Muscle of leg (tissue), 3 donors: ENCODE measurements at regions not wholly inside any gene's neighbourhood (a gene's known extent, or its start where the extent isn't known, plus 50 kb on each side); places are given as distances from the start of the nearest gene placed in this dataset.
"Not testable (repeated sequence)": the region's sequence is repeated elsewhere in the genome, so short reads cannot be mapped to it uniquely, and the experiment has no call there.

ENCODE experiments used
- DNase-seq: peaks from one replicate; pipeline ENCODE4 v3.0.0; 2013
- H3K27ac ChIP-seq: one replicate; pipeline ENCODE4 v1.5.1; 2013; ENCODE audit warnings: mild to moderate bottlenecking, low read length, control low read depth
- H3K27me3 ChIP-seq: one replicate; pipeline ENCODE4 v1.6.1; 2013; ENCODE audit warnings: low read length; ENCODE audit not compliant: control insufficient read depth, insufficient read depth
- H3K36me3 ChIP-seq: one replicate; pipeline ENCODE4 v1.6.1; 2013; ENCODE audit warnings: low read length; ENCODE audit not compliant: control insufficient read depth, insufficient read depth
- H3K4me1 ChIP-seq: one replicate; pipeline ENCODE4 v1.6.1; 2013; ENCODE audit warnings: low read length; ENCODE audit not compliant: control insufficient read depth, insufficient read depth
- H3K4me3 ChIP-seq: one replicate; pipeline ENCODE4 v1.5.1; 2013; ENCODE audit warnings: low read length, control low read depth
- H3K9me3 ChIP-seq: replicated peaks from 2 replicates; pipeline ENCODE4 v1.6.1; 2013; ENCODE audit warnings: low read depth, low read length; ENCODE audit not compliant: control insufficient read depth
- WGBS: methylation state at CpG from one replicate; pipeline ENCODE4 v1.1.5; 2013; ENCODE audit warnings: missing lambda C conversion rate; ENCODE audit not compliant: insufficient coverage; 5-methylcytosine and 5-hydroxymethylcytosine counted together

DNA sequence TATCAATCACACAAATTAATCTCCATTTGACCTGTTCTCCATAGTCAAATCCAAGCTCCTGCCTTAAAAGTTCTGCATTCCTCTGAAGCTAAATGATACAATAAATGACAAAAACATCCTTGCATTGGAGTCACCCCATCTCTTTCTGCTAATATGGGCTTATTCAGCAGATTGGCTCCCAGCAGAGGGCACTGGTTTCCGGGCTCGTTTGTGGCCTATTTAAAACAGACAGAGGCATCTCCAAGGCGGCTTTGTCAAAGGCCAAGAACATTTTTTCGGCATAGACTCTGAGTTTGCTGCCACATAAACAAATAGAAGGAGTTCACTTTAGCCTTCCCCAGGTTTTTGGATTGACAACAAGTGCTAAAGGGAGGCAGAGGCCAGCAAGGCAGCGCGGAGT, 204.4 kb upstream of the RASGRP1 start:
- H3K36me3 ChIP-seq = no peaks in the 10 kb centered on the region
- no peaks in the 10 kb centered on the region for H3K9me3 ChIP-seq
- H3K27me3 ChIP-seq = no peaks in the 10 kb centered on the region
- H3K4me1 ChIP-seq = no peaks in the 10 kb centered on the region
- H3K4me3 ChIP-seq = no peak overlapping the region
- 50% methylated on average over 3 of the region's 6 CpGs for WGBS
- DNase-seq = peak; percentile 63
- H3K27ac ChIP-seq = no peak overlapping the region

DNA sequence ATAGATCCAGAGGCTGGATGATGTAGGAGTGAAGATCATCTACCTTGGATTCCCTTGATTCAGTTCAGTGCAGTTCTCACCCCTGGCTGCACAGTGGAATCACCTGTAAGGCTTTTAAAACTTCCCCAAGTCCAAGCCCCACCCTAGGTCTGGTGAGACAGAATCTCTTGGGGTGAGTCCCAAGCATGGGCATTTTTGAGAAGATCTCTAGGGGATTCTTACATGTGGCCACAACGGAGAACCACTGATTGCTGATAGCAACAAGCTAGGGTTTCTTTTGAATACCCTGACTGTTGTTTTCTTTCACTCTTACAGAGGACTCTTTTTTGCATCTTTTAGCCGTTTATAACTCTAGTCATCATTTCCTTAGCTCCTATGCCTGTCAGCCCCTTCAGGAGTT, 204.9 kb upstream of the RASGRP1 start:
- Histone ChIP-seq H3K4me3 (no peak overlapping the region), H3K4me1 (no peaks in the 10 kb centered on the region), H3K27me3 (no peaks in the 10 kb centered on the region), H3K36me3 (no peaks in the 10 kb centered on the region), H3K9me3 (no peaks in the 10 kb centered on the region), H3K27ac (no peak overlapping the region)
- 80% methylated on average over 1 of the region's 2 CpGs for WGBS
- no peak for DNase-seq

DNA sequence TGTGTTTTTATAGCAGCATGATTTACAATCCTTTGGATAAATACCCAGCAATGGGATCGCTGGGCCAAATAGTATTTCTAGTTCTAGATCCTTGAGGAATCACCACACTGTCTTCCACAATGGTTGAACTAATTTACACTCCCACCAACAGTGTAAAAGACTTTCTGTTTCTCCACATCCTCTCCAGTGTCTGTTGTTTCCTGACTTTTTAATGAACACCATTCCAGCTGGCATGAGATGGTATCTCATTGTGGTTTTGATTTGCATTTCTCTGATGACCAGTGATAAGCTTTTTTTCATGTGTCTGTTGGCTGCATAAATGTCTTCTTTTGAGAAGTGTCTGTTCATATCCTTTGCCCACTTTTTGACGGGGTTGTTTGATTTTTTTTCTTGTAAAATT, 209.5 kb upstream of the RASGRP1 start:
- H3K4me1 ChIP-seq, DNase-seq, H3K4me3 ChIP-seq, H3K27me3 ChIP-seq, H3K36me3 ChIP-seq, H3K27ac ChIP-seq, H3K9me3 ChIP-seq: not testable (repeated sequence)
- WGBS = 100% methylated on average over 1 of the region's 2 CpGs

DNA sequence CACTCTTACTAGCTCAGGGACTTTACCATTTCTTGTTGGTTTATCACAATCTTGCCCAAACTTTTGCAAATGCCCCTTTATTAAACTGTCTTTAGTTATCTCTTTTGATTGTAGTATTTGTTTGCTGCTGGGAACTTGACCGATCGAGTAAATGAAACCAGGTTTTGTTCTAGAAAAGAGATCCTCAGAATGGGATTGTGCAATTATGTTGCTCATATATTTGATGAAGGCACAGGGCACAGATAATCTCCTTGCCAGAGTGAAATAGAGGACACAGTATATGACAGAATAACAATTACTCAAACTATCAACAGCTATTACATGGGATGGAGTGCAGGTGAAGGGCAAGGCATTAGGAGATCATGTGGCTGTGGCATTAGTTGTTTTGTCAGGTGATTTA, 216.6 kb upstream of the RASGRP1 start:
- WGBS = no CpG with 5 or more reads among the region's 2 CpGs
- Histone ChIP-seq H3K9me3 (no peaks in the 10 kb centered on the region), H3K36me3 (no peaks in the 10 kb centered on the region), H3K4me3 (no peak overlapping the region), H3K27me3 (no peaks in the 10 kb centered on the region), H3K4me1 (no peaks in the 10 kb centered on the region), H3K27ac (no peak overlapping the region)
- no peak for DNase-seq

DNA sequence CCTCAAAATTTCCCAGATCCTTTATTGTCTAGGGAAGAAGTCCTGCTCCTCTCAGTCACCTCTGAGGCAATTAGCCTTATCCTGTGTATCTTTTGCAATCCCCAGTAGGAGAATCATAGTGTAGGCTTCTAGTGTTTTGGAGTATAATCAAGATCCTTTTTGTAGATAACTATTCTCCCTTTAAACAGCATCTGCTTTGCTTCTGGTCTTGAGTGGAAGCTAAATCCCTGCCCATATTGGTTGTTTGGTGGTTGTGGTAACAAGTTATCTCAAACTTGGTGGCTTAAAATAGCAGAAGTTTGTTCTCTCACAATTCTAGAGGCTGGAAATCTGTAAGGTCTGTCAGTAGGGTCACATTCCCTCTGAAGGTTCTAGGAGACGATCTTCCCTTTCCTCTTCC, 217.5 kb upstream of the RASGRP1 start:
- DNase-seq = no peak
- Histone ChIP-seq H3K27ac (no peak overlapping the region), H3K4me3 (no peak overlapping the region), H3K9me3 (no peaks in the 10 kb centered on the region), H3K4me1 (no peaks in the 10 kb centered on the region), H3K36me3 (no peaks in the 10 kb centered on the region), H3K27me3 (no peaks in the 10 kb centered on the region)
- WGBS = no CpG with 5 or more reads among the region's 1 CpG

DNA sequence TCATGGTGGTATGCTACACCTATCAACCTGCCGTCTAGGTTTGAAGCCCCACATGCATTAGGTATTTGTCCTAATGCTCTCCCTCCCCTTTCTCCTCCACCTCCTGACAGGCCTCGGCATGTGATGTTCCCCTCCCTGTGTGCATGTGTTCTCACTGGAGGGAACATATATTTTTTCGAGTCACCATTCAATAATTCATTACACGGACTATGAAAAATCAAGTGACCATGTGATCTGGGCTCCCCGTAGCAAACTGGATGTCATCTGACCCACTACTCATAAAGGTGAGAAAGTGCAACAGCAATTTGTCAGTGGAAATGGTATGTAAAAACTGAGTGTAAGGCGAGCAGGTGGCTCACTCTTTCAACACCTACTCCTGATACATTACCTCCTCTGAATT, 224.3 kb upstream of the RASGRP1 start:
- no peaks in the 10 kb centered on the region for H3K27me3 ChIP-seq
- no peaks in the 10 kb centered on the region for H3K36me3 ChIP-seq
- no peak overlapping the region for H3K4me3 ChIP-seq
- 50% methylated on average over 1 of the region's 6 CpGs for WGBS
- H3K27ac ChIP-seq = no peak overlapping the region
- H3K9me3 ChIP-seq = no peaks in the 10 kb centered on the region
- no peak for DNase-seq
- H3K4me1 ChIP-seq = no peaks in the 10 kb centered on the region

DNA sequence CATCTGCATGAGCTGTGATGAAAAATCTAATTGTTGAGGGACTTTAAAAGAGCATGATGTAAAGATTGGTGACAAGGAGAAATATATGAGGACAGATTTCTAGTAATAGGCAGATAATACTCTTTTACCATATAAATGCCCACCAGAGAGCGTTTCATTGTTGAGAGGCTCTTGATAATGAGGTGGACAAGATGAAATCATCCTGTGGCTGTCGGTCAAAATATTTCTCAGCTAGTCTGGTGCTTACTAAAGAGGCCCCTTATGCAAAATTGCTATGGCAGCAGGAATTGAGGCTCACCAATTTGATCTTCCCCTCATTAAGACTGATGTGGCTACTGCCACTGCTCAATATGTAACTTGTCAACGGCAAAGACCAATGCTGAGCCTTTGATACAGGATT, 225.0 kb upstream of the RASGRP1 start:
- 60% methylated on average over 1 of the region's 3 CpGs for WGBS
- DNase-seq = no peak

DNA sequence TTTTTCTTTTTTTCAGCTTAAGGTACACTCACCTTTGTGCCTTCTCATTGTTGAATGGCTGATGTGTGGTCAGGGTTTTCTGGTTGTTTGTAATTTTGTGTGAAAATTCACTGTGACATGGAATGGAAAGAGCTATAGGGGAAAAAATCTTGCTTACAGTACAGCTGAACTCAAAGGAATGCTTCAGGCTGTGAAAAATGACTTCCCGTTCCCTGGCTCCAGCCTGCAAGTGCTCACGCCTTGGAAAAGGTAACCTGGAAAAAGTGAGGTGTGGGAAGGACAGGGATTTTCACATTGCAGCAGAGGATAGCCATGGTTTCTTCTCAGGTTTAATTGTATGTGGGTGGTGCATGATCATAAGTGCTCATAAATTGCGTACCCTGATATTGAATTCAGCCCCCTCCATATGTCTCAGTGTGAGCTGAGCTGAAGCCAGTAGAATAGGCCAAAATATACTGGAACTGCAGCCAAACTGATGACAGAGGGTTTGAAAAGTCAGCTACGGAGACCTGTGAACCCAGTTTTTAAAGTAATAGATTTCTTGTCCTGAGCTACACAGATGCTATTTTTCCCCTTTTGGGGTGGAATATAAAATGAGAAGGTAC, 228.7 kb upstream of the RASGRP1 start:
- WGBS = 29% methylated on average over 2 of the region's 4 CpGs
- H3K27me3 ChIP-seq = no peaks in the 10 kb centered on the region
- H3K9me3 ChIP-seq = no peaks in the 10 kb centered on the region
- H3K36me3 ChIP-seq = no peaks in the 10 kb centered on the region
- H3K27ac ChIP-seq = no peak overlapping the region
- no peaks in the 10 kb centered on the region for H3K4me1 ChIP-seq
- peak; percentile 65 for DNase-seq
- H3K4me3 ChIP-seq = no peak overlapping the region

More for the DNA sequence above, 225.0 kb upstream of the RASGRP1 start:
- H3K9me3 ChIP-seq = no peaks in the 10 kb centered on the region
- H3K27ac ChIP-seq = no peak overlapping the region
- no peaks in the 10 kb centered on the region for H3K4me1 ChIP-seq
- H3K36me3 ChIP-seq = no peaks in the 10 kb centered on the region
- H3K4me3 ChIP-seq = no peak overlapping the region
- no peaks in the 10 kb centered on the region for H3K27me3 ChIP-seq

DNA sequence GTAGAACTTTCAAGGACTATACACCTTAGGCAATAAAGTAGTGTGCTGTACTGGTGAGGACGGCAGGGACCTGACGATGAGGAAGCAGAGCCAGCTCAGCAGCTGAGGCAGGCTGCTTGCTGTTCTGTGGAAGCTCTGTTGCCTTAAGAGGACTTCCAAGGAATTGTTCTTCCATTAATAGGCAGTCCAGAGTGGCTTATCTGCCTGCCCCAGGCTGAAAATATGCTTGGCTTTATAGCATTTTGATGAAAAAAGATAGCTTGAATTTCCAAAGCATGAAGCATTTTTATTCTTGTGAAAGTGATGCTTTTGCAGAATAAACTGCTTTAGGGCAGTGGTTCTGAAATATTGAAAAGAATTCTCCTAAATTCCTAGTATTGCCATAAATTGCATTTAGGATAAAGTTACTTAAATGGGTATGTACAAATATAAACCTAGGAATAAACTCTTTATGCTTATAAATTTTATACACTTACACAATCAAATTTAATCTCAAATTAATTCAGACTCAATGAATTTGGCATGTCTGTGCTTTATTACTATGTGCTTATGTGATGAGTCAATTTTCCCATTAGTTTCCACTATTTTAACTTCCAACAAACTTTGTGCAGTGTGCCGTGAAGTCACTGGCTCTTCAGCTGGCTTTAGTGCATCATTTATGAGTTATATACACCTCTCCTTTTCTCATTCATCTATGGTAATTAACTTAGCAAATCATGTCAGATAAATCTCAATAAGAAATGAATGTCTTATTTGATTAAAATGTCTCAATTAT, 231.0 kb upstream of the RASGRP1 start:
- no peak for DNase-seq
- Histone ChIP-seq H3K9me3 (no peaks in the 10 kb centered on the region), H3K4me1 (no peaks in the 10 kb centered on the region), H3K27me3 (no peaks in the 10 kb centered on the region), H3K4me3 (no peak overlapping the region), H3K36me3 (no peaks in the 10 kb centered on the region), H3K27ac (no peak overlapping the region)
- WGBS = 45% methylated on average over 2 of the region's 3 CpGs

DNA sequence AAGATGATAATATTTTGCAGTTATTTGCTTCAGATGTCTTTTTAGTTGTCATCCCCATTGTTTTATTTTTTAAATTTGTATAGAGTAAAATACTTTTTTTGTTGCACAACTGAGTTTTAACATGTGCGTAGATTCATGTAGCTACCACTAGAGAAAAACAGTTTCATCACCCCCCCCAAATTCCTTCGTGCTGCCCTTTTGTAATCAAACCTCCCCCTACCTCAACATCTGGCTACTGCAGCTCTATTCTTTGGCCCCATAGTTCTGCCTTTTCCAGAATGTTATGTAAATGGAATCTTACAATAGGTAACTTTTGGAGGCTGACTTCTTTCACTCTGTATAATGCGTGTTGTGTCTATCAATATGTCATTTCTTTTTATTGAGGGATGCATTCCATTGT, 232.0 kb upstream of the RASGRP1 start:
- H3K9me3 ChIP-seq = no peaks in the 10 kb centered on the region
- no peaks in the 10 kb centered on the region for H3K36me3 ChIP-seq
- no peaks in the 10 kb centered on the region for H3K4me1 ChIP-seq
- no peak overlapping the region for H3K27ac ChIP-seq
- DNase-seq = no peak
- WGBS = no CpG with 5 or more reads among the region's 3 CpGs
- H3K27me3 ChIP-seq = no peaks in the 10 kb centered on the region
- no peak overlapping the region for H3K4me3 ChIP-seq
